ENCODE measurements at regions not wholly inside any gene's neighbourhood (a gene's known extent, or its start where the extent isn't known, plus 50 kb on each side); places are given as distances from the start of the nearest gene placed in this dataset.
"Not testable (repeated sequence)": the region's sequence is repeated elsewhere in the genome, so short reads cannot be mapped to it uniquely, and the experiment has no call there.

- Histone ChIP-seq H3K27ac (ENCODE audit: low read depth, low read length) (no peak overlapping the region), H3K36me3 (ENCODE audit: insufficient read depth, low read length) (no peaks in the 10 kb centered on the region), H3K27me3 (ENCODE audit: insufficient read depth, low read length) (no peaks in the 10 kb centered on the region), H3K4me1 (ENCODE audit: insufficient read depth, low read length) (peaks cover 14% of the 10 kb centered on the region; the same call in 1 of the 2 replicates), H3K9me3 (ENCODE audit: insufficient read depth, low read depth, low read length) (no peaks in the 10 kb centered on the region), H3K9ac (ENCODE audit: low read depth, low read length) (no peak overlapping the region), H3K4me3 (ENCODE audit: low read length) (no peak overlapping the region)
- WGBS: 92% methylated on average over 6 of the region's 6 CpGs
Observed at GRCh38 chr6:4664911-4665310, 111.3 kb upstream of the CDYL start.

- Histone ChIP-seq H3K9me3 (ENCODE audit: insufficient read depth, low read depth, low read length) (no peaks in the 10 kb centered on the region), H3K27me3 (ENCODE audit: insufficient read depth, low read length) (no peaks in the 10 kb centered on the region), H3K9ac (ENCODE audit: low read depth, low read length) (no peak overlapping the region), H3K27ac (ENCODE audit: low read depth, low read length) (no peak overlapping the region), H3K4me1 (ENCODE audit: insufficient read depth, low read length) (peaks cover 14% of the 10 kb centered on the region; the same call in 1 of the 2 replicates), H3K36me3 (ENCODE audit: insufficient read depth, low read length) (no peaks in the 10 kb centered on the region), H3K4me3 (ENCODE audit: low read length) (no peak overlapping the region)
- 95% methylated on average over 7 of the region's 7 CpGs for WGBS
Observed at GRCh38 chr6:4664117-4664626, 112.0 kb upstream of the CDYL start.

- Histone ChIP-seq H3K9ac (ENCODE audit: low read depth, low read length) (no peak overlapping the region), H3K9me3 (ENCODE audit: insufficient read depth, low read depth, low read length) (no peaks in the 10 kb centered on the region), H3K4me1 (ENCODE audit: insufficient read depth, low read length) (peaks cover 7% of the 10 kb centered on the region; the same call in 1 of the 2 replicates), H3K27ac (ENCODE audit: low read depth, low read length) (no peak overlapping the region), H3K36me3 (ENCODE audit: insufficient read depth, low read length) (no peaks in the 10 kb centered on the region), H3K27me3 (ENCODE audit: insufficient read depth, low read length) (no peaks in the 10 kb centered on the region), H3K4me3 (ENCODE audit: low read length) (no peak overlapping the region)
- WGBS: 94% methylated on average over 7 of the region's 7 CpGs
Observed at GRCh38 chr6:4662886-4663285, 113.3 kb upstream of the CDYL start.

- 73% methylated on average over 8 of the region's 8 CpGs for WGBS
- H3K9ac ChIP-seq (ENCODE audit: low read depth, low read length): no peak overlapping the region
Observed at GRCh38 chr6:4661391-4661790, 114.8 kb upstream of the CDYL start.

GRCh38 chr6:4660377-4661321, 115.6 kb upstream of the CDYL start:
- WGBS: 89% methylated on average over 22 of the region's 22 CpGs
- H3K27ac ChIP-seq (ENCODE audit: low read depth, low read length): no peak overlapping the region
- no peaks in the 10 kb centered on the region for H3K27me3 ChIP-seq (ENCODE audit: insufficient read depth, low read length)
- H3K9me3 ChIP-seq (ENCODE audit: insufficient read depth, low read depth, low read length): no peaks in the 10 kb centered on the region
- peaks cover 8% of the 10 kb centered on the region for H3K4me1 ChIP-seq (ENCODE audit: insufficient read depth, low read length)
- H3K4me3 ChIP-seq (ENCODE audit: low read length): no peak overlapping the region
- no peak overlapping the region for H3K9ac ChIP-seq (ENCODE audit: low read depth, low read length)
- no peaks in the 10 kb centered on the region for H3K36me3 ChIP-seq (ENCODE audit: insufficient read depth, low read length)

More at GRCh38 chr6:4661391-4661790, 114.8 kb upstream of the CDYL start:
- Histone ChIP-seq H3K27me3 (ENCODE audit: insufficient read depth, low read length) (no peaks in the 10 kb centered on the region), H3K4me1 (ENCODE audit: insufficient read depth, low read length) (peaks cover 3% of the 10 kb centered on the region; the same call in 1 of the 2 replicates), H3K36me3 (ENCODE audit: insufficient read depth, low read length) (no peaks in the 10 kb centered on the region), H3K9me3 (ENCODE audit: insufficient read depth, low read depth, low read length) (no peaks in the 10 kb centered on the region), H3K4me3 (ENCODE audit: low read length) (no peak overlapping the region), H3K27ac (ENCODE audit: low read depth, low read length) (no peak overlapping the region)

GRCh38 chr6:4659719-4660118, 116.5 kb upstream of the CDYL start:
- peaks cover 17% of the 10 kb centered on the region for H3K4me1 ChIP-seq (ENCODE audit: insufficient read depth, low read length)
- WGBS: 94% methylated on average over 2 of the region's 2 CpGs
- H3K36me3 ChIP-seq (ENCODE audit: insufficient read depth, low read length); H3K4me3 ChIP-seq (ENCODE audit: low read length); H3K9me3 ChIP-seq (ENCODE audit: insufficient read depth, low read depth, low read length); H3K9ac ChIP-seq (ENCODE audit: low read depth, low read length); H3K27me3 ChIP-seq (ENCODE audit: insufficient read depth, low read length); H3K27ac ChIP-seq (ENCODE audit: low read depth, low read length): not testable (repeated sequence)

- H3K4me3 ChIP-seq (ENCODE audit: low read length): no peak overlapping the region
- no peak overlapping the region for H3K9ac ChIP-seq (ENCODE audit: low read depth, low read length)
- H3K27ac ChIP-seq (ENCODE audit: low read depth, low read length): no peak overlapping the region
- H3K27me3 ChIP-seq (ENCODE audit: insufficient read depth, low read length): no peaks in the 10 kb centered on the region
- H3K36me3 ChIP-seq (ENCODE audit: insufficient read depth, low read length): no peaks in the 10 kb centered on the region
- H3K4me1 ChIP-seq (ENCODE audit: insufficient read depth, low read length): peaks cover 24% of the 10 kb centered on the region
- 87% methylated on average over 6 of the region's 6 CpGs for WGBS
- no peaks in the 10 kb centered on the region for H3K9me3 ChIP-seq (ENCODE audit: insufficient read depth, low read depth, low read length)
Observed at GRCh38 chr6:4658486-4658885, 117.7 kb upstream of the CDYL start.

GRCh38 chr6:4656106-4656505, 120.1 kb upstream of the CDYL start:
- Histone ChIP-seq H3K27ac (ENCODE audit: low read depth, low read length) (no peak overlapping the region), H3K27me3 (ENCODE audit: insufficient read depth, low read length) (no peaks in the 10 kb centered on the region), H3K4me1 (ENCODE audit: insufficient read depth, low read length) (peaks cover 21% of the 10 kb centered on the region), H3K4me3 (ENCODE audit: low read length) (no peak overlapping the region), H3K9ac (ENCODE audit: low read depth, low read length) (no peak overlapping the region), H3K36me3 (ENCODE audit: insufficient read depth, low read length) (no peaks in the 10 kb centered on the region), H3K9me3 (ENCODE audit: insufficient read depth, low read depth, low read length) (peaks cover 10% of the 10 kb centered on the region; the same call in 1 of the 2 replicates)
- WGBS: 76% methylated on average over 3 of the region's 3 CpGs

- Histone ChIP-seq H3K27me3 (ENCODE audit: insufficient read depth, low read length) (no peaks in the 10 kb centered on the region), H3K9me3 (ENCODE audit: insufficient read depth, low read depth, low read length) (peaks cover 10% of the 10 kb centered on the region; the same call in 1 of the 2 replicates), H3K27ac (ENCODE audit: low read depth, low read length) (no peak overlapping the region), H3K36me3 (ENCODE audit: insufficient read depth, low read length) (no peaks in the 10 kb centered on the region), H3K4me1 (ENCODE audit: insufficient read depth, low read length) (peaks cover 21% of the 10 kb centered on the region), H3K9ac (ENCODE audit: low read depth, low read length) (no peak overlapping the region), H3K4me3 (ENCODE audit: low read length) (no peak overlapping the region)
- 67% methylated on average over 10 of the region's 12 CpGs for WGBS
Observed at GRCh38 chr6:4655196-4656025, 120.8 kb upstream of the CDYL start.

- H3K27me3 ChIP-seq (ENCODE audit: insufficient read depth, low read length): no peaks in the 10 kb centered on the region
- H3K9ac ChIP-seq (ENCODE audit: low read depth, low read length): no peak overlapping the region
- no peak overlapping the region for H3K4me3 ChIP-seq (ENCODE audit: low read length)
- H3K9me3 ChIP-seq (ENCODE audit: insufficient read depth, low read depth, low read length): peaks cover 10% of the 10 kb centered on the region; the same call in 1 of the 2 replicates
- 90% methylated on average over 2 of the region's 3 CpGs for WGBS
- H3K36me3 ChIP-seq (ENCODE audit: insufficient read depth, low read length): no peaks in the 10 kb centered on the region
- peaks cover 22% of the 10 kb centered on the region for H3K4me1 ChIP-seq (ENCODE audit: insufficient read depth, low read length)
- H3K27ac ChIP-seq (ENCODE audit: low read depth, low read length): no peak overlapping the region
Observed at GRCh38 chr6:4653141-4653540, 123.1 kb upstream of the CDYL start.
